ENCODE measurements at regions not wholly inside any gene's neighbourhood (a gene's known extent, or its start where the extent isn't known, plus 50 kb on each side); places are given as distances from the start of the nearest gene placed in this dataset.

GRCh38 chr2:6794448-6794847 is 71.3 kb downstream of the CMPK2 start:
- TF ChIP-seq POLR2A (IDR thresholded peaks at IDR 0.05; ENCODE audit: low read length) (no peak), GATA1 (IDR thresholded peaks at IDR 0.05; ENCODE audit: low read depth, low read length) (no peak)
